IMR-90 (cell line): ENCODE measurements at regions not wholly inside any gene's neighbourhood (a gene's known extent, or its start where the extent isn't known, plus 50 kb on each side); places are given as distances from the start of the nearest gene placed in this dataset.
"Not testable (repeated sequence)": the region's sequence is repeated elsewhere in the genome, so short reads cannot be mapped to it uniquely, and the experiment has no call there.

Source experiments
- CTCF ChIP-seq: conservative IDR thresholded peaks from 2 replicates; pipeline ENCODE4 v1.5.1; 2012; ENCODE audit warnings: mild to moderate bottlenecking, low read depth, low read length, improper control_type of control experiment
- MAFK ChIP-seq: IDR thresholded peaks from 2 replicates; pipeline ENCODE4 v1.6.1; 2012; ENCODE audit warnings: low read depth, low read length, improper control_type of control experiment
- MXI1 ChIP-seq: IDR thresholded peaks from 2 replicates; pipeline ENCODE4 v1.6.1; 2012; ENCODE audit warnings: low read depth, mild to moderate bottlenecking, low read length, moderate library complexity, borderline replicate concordance
- NFE2L2 ChIP-seq: fragments of 150-350 bp; IDR thresholded peaks from 2 replicates; pipeline ENCODE4 v1.6.1; 2016; ENCODE audit warnings: low read depth, mild to moderate bottlenecking, low read length
- POLR2A ChIP-seq: IDR thresholded peaks from 2 replicates; pipeline ENCODE4 v1.6.1; 2012; ENCODE audit warnings: mild to moderate bottlenecking, low read depth, low read length
- RAD21 ChIP-seq: IDR thresholded peaks from 2 replicates; pipeline ENCODE4 v1.6.1; 2012; ENCODE audit warnings: low read length, improper control_type of control experiment
- RCOR1 ChIP-seq: IDR thresholded peaks from 2 replicates; pipeline ENCODE4 v1.6.1; 2012; ENCODE audit warnings: mild to moderate bottlenecking, low read length, improper control_type of control experiment; ENCODE audit not compliant: insufficient replicate concordance
- TF ChIP-seq, protein P1 (sequence below): fragments of 150-350 bp; IDR thresholded peaks from 2 replicates; pipeline ENCODE4 v1.6.1; 2017; ENCODE audit warnings: mild to moderate bottlenecking, antibody characterized with exemption, low read length, low read depth

DNA sequence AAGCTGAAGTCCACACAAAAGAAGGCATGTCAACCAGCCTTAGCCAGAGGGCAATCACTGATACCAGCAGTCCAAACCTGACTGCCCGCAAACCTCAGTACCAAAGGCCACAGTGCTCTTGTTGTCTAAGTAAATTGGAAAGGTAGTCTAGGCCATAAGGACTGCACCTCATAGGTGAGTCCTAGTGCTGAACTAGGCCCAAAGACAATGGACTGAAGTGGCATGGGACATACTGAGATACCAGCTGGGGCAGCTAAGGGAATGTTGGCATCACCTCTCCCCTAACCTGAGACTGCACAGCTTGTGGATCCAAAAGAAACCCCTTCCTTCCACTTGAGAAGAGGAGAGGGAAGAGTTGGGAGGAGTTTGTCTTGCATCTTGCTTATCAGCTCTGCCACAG lies 161.9 kb downstream of the POTEG start:
- TF ChIP-seq, protein P1, sequence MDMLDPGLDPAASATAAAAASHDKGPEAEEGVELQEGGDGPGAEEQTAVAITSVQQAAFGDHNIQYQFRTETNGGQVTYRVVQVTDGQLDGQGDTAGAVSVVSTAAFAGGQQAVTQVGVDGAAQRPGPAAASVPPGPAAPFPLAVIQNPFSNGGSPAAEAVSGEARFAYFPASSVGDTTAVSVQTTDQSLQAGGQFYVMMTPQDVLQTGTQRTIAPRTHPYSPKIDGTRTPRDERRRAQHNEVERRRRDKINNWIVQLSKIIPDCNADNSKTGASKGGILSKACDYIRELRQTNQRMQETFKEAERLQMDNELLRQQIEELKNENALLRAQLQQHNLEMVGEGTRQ, result not testable (repeated sequence)
- not testable (repeated sequence) for TF ChIP-seq CTCF, POLR2A, MXI1, RCOR1, MAFK, RAD21, NFE2L2
